HG03060 (cell line): ENCODE measurements at regions not wholly inside any gene's neighbourhood (a gene's known extent, or its start where the extent isn't known, plus 50 kb on each side); places are given as distances from the start of the nearest gene placed in this dataset.
"Not testable (repeated sequence)": the region's sequence is repeated elsewhere in the genome, so short reads cannot be mapped to it uniquely, and the experiment has no call there.

Experiments
- ATAC-seq: cut with Tn5 transposase; IDR thresholded peaks from one replicate; pipeline ENCODE4 v1.9.1; 2021; ENCODE audit warnings: low read depth, moderate number of reproducible peaks; ENCODE audit not compliant: unreplicated experiment

DNA sequence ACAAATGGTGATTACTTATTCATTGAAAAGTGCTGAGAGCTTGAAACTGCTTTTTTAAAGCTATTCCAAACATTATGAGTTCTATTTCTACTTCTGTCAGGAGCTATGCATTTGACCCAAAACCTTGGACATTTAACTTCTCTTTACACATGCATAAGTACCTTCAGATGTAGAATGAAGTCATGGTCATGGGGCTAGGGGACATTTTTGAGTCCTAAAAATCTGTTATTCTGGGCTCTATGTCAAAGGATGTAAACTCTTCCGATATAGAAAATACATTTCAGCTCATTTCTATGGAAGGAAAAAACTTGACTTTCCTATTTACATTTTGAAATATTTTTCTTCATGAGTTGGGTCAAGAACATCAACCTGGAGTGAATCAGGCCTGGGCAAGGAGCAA, 179.5 kb upstream of the CXCL12 start:
- no peak for ATAC-seq

DNA sequence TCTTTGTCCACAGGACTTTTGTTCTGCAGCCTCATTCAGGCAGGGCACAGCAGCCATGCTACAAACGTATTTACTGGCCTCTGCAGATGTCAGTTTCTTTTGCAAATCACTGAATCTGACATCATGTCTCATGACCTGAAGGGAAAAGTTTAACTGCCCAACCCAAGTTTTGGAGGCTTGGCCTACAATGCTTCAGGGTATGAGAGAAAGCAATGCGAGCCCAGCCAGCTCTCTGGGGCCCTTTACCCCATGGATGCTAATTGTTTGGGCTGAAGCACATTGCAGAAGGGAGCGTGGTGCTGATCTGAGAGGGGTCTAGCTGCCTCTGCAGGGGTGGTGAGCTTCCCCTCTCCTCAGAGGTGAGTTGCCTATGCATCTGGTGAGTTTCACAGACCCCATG, 179.9 kb upstream of the CXCL12 start:
- ATAC-seq, result no peak

DNA sequence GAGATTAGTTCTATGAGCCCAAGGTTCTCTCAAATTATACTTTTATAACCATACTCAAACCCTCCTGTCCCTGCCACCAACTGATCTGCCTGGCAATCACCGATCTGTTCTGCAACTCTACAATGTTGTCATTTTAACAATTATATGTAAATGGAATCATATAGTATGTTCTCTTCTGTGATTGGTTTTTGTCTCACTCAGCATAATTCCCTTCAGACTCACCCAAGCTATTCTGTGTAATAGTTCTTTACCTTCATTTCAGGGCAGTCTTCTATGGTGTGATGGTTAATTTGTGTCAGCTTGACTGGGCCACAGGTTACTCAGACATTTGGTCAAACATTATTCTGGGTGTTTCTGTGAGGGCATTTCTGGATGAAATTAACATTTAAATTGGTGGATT, 181.9 kb upstream of the CXCL12 start:
- ATAC-seq, result no peak

DNA sequence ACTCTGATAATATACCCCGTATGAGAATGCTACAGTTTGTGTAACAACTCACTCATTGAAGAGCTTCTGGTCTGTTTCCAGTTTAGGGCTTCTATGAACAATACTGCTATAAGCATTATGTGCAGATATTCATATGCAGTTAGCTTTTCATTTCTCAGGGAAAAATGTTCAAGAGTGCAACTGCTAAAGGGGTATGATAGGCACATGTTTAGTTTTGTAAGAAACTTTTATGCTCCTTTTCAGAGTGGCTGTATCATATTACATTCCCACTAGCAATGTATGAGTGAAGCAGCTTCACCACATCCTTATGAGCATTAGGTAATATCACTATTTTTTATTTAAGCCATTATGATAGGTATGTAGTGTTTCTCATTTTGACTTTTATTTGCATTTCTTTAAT, 182.6 kb upstream of the CXCL12 start:
- ATAC-seq, result no peak

DNA sequence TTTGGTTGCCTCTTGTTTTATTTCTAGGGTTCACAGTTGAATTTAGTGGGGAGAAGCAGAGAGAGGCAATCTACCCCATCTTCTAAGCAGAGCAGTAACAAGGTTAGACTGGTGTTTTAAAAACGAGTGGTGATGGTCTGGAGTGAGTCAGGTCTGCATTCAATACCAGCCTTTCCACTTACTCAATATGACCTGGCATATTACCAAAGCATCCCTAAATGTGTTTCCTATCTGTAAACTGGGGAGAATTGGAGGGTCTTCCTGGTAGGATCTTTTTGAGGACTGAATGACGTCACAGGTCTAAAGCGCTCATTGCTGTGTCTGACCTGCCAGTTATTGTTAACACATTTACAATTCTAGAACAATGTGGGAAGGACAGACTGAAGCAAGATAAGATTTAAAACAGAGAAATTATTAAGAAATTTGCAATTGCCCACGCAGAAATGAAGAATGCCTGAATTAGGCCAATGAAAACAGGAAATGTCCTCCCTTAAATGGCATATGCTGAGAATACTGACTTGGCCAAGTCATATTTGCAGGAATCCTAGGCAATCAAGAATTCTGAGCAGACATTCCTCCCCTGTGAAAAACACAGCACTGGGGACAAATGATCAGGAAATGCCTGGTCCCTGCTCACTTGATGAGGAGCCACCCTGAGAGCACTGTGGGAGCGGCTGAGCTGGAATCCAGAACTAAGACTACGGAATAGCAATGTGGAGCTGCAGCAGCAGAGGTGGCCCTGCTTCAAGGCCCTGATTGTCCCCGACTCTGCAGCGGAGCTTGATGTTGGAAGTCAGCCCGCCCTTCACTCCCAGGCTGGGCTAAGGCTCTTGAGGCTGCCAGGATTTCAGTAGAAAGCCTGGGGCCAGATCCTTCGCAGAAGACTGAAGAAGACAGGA, 184.5 kb upstream of the CXCL12 start:
- no peak for ATAC-seq

DNA sequence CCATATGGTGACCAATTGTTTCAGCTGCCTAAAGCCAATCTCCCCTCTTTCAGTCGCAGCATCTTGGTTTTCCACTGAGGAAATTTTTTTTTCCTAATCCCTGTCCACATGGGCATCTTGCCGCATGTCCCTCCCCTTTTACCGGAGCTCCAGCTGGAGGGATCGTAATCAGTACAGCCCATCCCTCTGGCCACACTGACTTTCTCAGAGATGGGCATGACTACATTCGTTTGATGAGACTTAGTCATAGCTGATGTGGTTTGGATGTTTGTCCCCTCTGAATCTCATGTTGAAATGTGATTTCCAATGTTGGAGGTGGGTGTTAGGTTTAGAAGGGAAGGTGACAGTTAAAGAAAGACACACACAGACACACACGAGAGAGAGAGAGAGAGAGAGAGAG, 186.8 kb upstream of the CXCL12 start:
- ATAC-seq, result no peak

DNA sequence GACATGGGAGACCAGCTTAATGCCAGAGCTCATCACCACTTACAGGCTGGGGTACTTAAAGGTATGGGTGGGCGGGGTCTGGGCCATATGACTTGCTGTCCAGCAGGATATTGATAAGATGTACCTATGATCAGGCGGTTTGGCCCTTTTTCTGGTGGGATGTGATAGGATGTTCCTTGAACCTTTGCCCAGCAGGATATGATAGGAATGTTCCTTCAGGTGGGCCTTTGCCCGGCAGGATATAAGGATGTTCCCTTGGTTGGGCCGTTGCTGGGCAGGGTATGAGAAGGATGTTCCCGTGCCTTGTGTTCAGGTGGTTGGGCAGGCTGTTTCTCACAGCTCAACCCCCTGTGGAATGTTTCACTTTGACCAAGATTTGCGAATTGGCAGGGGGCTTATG, 187.2 kb upstream of the CXCL12 start:
- ATAC-seq, result no peak

DNA sequence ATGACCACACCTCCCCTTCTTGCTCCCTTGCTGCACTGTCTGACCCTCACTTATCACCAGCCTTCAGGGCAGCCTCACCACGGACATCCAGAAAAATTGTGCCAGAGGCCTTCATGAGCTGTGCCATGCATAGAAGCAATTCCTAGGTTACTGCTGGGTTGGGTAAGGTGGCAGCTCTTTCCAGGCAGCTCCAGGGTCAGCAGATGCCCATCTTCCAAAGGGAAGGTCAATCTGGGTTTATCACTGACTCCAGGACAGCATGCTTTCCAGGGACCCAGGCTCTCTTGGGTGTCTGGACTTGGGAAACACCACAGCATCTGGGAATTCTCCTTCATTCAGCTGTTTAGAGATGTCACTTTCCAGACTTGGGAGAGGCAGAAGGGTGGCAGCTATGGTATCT, 188.9 kb upstream of the CXCL12 start:
- no peak for ATAC-seq

DNA sequence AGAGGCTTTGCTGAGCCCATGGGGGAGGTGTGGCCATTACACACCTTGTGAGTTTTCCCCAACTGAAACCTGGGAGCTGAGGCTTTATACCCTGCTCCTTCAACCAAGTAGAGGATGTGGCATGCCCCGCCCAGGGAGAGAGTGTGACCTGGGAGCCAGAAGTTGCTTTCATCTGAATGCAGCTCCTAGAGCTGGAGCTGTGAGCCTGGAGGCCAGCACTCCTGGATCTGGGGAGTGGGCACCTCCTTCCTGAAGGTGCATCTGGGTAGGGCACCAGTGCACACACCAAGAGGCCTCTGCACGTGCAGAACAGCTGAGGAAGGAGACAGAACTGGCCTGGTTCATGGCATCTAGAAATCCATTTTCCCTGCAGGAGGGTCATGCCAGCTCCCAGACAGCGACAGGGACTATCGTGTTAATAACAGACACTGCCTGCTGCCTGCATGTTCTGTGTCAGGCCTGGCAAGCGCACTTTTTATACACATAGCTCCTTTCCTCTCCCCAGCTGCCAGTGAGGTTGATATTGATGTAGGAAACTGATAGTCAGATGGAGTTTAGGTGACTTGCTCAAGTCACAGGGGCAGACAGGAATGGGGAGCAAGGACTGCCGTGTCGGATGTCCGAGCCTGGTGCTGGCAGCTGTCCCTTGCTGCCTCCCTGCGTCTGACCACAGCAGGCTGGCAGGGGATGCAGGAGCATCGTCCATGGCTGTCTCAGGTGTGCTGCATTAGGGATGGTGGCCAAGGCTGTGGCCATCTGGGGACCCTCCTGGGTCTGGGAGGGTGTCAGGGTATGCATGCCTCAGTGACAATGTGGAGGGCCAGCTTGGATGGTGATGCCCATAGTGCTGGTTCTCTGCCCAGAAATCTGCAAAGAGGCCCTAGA, 189.9 kb upstream of the CXCL12 start:
- no peak for ATAC-seq

DNA sequence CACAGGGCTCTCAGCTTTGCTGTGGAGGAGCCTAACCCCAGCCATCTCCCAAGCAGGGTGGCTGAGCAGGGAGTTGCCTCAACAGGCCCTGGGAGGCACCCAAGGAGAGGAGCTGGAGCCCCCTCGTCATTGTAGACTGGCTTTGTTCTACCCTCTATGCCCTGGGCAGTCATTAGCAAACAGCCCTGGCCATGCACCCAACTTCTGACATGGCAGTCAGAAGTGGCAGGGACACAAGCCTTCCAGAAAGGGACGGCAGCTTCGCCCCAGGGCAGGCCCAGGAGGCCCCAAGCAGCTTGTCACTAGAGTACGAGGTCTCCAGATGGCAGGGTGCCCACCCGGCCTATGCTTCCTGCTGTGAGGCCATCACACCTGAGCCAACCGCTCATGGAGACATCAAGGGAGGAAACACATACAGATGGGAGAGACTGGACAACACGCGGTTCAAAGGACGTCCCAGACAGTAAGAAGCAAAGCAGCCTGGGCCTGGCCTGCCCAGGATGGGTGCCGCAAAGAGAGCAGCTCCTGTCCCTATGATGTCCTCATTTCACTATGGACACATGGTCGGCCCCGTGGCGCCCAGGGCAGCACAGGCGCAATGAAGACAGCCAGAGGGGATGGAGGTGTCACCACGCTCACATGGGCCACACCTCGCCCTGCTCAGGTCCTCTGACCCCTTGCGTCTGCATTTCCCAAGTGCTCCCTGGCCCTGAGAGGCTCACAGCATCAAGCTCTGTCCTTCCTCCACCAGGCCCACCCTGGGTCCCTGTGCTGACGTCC, 190.9 kb upstream of the CXCL12 start:
- no peak for ATAC-seq

DNA sequence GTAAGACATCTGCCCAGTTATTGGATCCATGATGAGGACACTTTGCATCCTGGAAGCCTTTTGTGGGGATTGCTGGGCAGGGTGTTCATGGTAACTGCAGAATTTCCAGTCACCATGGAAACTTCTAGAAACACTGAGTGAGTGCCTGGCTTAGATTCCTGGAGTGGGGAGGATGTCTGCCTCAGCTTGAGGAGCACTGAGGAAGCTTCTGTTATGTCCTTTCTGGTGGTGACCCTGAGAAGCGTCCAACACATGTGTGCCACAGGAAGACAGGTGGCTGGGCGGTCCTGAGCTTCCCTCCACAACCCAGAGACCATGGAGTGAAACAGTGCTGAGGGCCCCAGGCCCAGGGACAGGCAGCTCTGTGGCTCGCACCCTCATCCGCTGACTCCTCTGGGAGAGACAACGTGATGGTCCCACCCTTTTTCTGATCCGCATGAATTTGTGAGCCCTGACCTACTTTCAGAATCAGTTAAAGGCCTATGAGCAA, 191.8 kb upstream of the CXCL12 start:
- no peak for ATAC-seq

DNA sequence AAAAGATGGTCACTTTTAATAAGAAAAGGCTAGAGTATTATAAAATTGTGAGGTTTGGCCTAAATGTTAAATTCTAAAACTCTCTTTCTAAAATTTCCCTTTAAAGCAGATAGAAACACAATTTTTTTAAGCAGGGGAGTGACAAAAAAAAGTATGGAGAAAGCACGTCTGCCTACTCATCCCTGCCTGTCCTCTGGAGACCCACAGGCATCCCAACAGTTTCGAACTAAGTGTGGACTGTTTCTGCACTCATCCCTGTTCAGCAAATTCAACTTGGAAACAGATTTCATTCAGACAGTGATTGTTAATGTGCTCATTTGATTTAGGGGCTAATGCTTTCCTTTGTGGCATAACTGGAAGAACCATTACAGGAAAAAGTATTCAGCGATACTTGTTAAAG, 192.6 kb upstream of the CXCL12 start:
- ATAC-seq, result no peak

DNA sequence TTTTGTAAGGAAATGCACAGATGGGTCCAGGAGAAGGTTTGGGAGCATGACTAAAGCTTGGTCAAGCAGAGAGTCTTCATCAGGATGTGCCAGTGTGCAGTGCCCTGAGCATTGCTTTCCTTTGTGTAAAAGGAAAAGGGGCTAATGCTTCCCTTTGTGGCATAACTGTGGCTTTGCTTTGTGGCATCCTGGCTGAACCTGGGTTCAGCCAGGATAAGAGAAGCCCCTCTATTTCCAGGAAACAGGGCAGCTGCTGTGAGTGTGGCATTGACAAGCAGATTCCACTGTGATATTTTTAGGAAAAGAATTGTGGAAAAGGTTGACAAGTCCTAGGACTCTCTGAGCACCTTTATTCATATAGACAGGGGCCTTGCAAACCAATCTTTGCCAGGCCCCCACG, 193.4 kb upstream of the CXCL12 start:
- ATAC-seq, result no peak

DNA sequence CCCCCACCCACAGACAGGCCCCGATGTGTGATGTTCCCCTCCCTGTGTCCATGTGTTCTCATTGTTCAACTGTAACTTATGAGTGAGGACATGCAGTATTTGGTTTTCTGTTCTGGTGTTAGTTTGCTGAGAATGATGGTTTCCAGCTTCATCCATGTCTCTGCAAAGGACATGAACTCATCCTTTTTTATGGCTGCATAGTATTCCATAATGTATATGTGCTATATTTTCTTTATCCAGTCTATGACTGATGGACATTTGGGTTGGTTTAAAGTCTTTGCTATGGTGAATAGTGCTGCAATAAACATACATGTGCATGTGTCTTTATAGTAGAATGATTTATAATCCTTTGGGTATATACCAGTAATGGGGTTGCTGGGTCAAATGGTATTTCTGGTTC, 194.1 kb upstream of the CXCL12 start:
- not testable (repeated sequence) for ATAC-seq

DNA sequence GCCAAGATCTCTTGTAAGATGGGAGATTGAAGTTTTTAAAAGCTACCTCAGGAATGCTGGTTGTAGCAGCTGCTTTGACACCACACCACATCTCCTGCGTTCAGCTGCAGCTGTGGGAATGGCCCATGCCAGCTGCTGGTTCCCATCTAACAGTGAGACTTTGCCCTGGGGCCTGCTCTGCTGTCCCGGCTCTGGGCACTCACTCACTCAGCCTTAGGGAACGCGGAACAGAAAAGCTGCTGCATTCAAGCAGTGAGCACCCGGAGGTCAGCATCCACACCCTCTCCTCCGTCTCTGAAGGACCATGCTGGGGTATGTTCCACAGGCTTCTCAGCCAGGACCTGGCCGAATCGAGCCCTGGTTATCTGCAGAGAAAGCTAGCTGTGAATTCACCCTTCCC, 197.1 kb upstream of the CXCL12 start:
- ATAC-seq, result no peak

DNA sequence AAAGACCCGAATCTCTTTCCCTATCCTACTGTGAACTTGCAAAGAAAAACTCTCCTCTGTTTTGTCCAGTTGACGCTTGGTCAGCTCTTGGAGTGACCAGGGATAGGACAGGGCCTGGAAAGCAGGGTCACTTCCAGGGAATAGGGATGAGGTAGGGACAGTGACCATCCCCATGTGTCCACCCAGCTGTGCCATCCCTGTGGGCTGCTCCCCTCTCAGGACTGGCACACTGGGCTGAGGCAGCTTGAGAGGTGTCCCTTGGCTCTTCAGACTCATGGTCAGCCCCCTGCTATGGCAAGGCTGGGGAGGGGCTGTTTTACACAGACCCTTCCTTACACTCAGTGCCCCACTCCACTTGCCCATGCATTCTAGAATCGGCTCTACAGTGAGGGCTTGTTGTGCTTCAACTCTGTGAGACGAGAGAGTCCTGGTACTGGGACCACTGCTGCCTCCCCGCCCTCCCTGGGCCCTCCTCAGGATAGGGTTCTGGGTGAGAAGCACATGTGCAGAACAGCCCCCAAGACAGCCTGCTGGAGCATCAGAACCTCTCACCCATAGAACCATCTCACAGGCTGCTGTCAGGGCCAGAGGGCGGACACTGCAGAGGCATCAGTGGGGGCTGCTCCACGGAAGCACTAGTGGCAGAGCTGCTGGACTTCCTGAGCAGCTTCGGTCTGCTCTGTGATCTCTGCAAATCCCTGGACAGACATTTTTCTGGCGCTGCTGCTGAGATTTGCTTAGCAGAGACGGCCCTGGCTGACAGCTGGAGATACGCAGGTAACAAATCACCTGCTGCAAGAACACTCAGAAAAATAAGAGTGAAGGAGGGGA, 202.8 kb upstream of the CXCL12 start:
- no peak for ATAC-seq

DNA sequence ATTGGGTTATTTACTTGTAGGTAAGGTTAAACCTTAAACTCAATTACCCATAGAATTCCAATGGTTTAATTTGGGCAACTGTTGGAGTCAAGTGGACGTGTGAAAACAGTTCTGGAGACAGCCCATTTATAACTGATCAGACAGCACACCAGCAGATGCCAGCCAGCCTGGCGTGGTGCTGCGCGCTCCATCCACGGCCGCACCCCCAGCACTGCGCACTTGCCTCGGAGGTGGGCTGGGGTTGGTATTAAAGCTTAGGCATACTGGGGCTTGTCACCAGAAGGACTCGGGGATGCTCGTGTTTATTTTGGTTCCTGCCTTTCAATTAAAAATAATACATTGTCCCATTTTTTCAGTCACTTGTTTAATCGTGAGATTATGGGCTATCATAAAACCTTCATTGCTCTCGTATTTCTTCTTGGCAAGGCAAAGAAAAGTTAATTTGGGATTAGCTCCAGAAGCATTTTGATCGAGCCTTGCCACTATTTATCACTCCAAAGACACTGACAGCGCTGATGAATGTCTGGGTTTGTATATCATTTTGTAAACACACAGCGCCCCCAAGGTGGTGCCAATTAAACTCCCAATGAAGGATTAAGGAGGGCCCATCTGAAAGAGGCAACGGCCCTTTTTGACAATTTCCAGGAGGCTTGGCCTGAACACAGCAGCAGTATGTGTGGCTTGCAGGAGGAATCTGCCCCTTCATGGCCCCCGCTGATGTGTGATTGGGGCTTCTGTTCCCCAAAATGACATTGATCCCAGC, 204.5 kb upstream of the CXCL12 start:
- ATAC-seq, result no peak

DNA sequence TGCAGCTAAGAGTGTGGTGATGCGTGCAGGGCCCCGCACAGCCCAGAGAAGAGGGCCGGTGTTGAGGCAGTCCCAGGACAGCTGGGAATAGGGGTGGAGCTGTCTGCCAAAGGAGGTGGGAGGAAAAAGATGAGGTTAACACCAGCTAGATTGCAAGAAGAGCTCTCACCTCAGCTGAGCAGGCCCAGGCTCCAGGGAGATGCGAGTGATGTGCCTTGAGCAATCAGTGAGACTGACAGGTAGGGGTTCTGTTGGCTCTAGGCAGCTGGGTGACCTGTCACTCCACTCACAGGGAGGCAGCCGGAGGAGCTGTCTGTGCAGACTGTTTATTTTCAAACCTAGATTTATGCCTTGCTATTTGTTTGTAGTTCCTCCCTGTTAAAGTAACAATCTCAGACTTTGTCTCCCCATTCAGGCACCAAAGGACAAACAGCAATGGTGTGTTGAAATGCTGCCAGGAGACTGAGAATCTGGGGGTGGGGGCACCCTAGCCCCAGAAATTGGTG, 205.1 kb upstream of the CXCL12 start:
- no peak for ATAC-seq

DNA sequence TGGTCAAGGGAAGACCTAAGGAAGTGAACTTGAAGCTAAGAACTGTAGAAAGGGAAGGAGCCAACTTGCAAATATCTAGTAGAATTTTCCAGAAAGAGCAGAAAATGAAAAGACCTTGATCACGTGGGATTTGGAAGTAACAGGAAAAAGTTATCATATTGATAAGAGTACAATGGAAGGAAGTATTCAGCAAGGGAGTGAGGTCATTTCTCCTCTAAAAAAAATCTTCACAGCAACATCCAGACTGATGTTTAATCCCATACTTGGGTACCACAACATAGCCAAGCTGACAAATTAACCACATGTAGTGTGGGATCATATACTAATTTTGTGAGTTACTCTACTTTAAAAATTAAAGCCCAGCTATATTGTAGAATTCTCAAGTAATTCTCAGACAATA, 207.0 kb upstream of the CXCL12 start:
- ATAC-seq, result no peak
